ENCODE measurements at regions not wholly inside any gene's neighbourhood (a gene's known extent, or its start where the extent isn't known, plus 50 kb on each side); places are given as distances from the start of the nearest gene placed in this dataset.

- no peak for DNase-seq
Observed at GRCh38 chr13:106008540-106008939, 526.9 kb downstream of the EFNB2 start.

GRCh38 chr13:106007156-106007555, 528.3 kb downstream of the EFNB2 start:
- no peak for DNase-seq

- DNase-seq, result no peak
Observed at GRCh38 chr13:106003651-106004050, 531.8 kb downstream of the EFNB2 start.

GRCh38 chr13:106001443-106001842, 534.0 kb downstream of the EFNB2 start:
- no peak for DNase-seq

- DNase-seq, result no peak
Observed at GRCh38 chr13:105997581-105998550, 537.6 kb downstream of the EFNB2 start.

GRCh38 chr13:105996391-105997025, 539.0 kb downstream of the EFNB2 start:
- no peak for DNase-seq

GRCh38 chr13:105994340-105994739, 541.1 kb downstream of the EFNB2 start:
- DNase-seq, result no peak

GRCh38 chr13:105991622-105992277, 543.7 kb downstream of the EFNB2 start:
- DNase-seq, result no peak

- no peak for DNase-seq
Observed at GRCh38 chr13:105991131-105991530, 544.3 kb downstream of the EFNB2 start.

GRCh38 chr13:105990256-105990958, 545.1 kb downstream of the EFNB2 start:
- no peak for DNase-seq

- DNase-seq, result no peak
Observed at GRCh38 chr13:105984646-105985045, 550.8 kb downstream of the EFNB2 start.

- no peak for DNase-seq
Observed at GRCh38 chr13:105984236-105984635, 551.2 kb downstream of the EFNB2 start.

- DNase-seq, result no peak
Observed at GRCh38 chr13:105982219-105982930, 553.1 kb downstream of the EFNB2 start.

- DNase-seq, result peak; percentile 9
Observed at GRCh38 chr13:105979131-105980011, 556.1 kb downstream of the EFNB2 start.

- DNase-seq, result no peak
Observed at GRCh38 chr13:105974380-105974779, 561.1 kb downstream of the EFNB2 start.

- DNase-seq, result no peak
Observed at GRCh38 chr13:105972811-105973590, 562.5 kb downstream of the EFNB2 start.

- DNase-seq, result no peak
Observed at GRCh38 chr13:105972306-105972721, 563.1 kb downstream of the EFNB2 start.

- DNase-seq, result no peak
Observed at GRCh38 chr13:105971738-105972137, 563.7 kb downstream of the EFNB2 start.

- no peak for DNase-seq
Observed at GRCh38 chr13:105971312-105971711, 564.1 kb downstream of the EFNB2 start.

- DNase-seq, result no peak
Observed at GRCh38 chr13:105969761-105970160, 565.7 kb downstream of the EFNB2 start.

Data from NCI-H187 treated with DMSO at 0.1 percent for 48 hours (cell line).